T47D (cell line): ENCODE measurements at regions not wholly inside any gene's neighbourhood (a gene's known extent, or its start where the extent isn't known, plus 50 kb on each side); places are given as distances from the start of the nearest gene placed in this dataset.
"Not testable (repeated sequence)": the region's sequence is repeated elsewhere in the genome, so short reads cannot be mapped to it uniquely, and the experiment has no call there.

ENCODE experiments used
- DNase-seq, 2 experiments: peaks; one replicate each; pipeline versions ENCODE4 v3.0.0 to v3.0.0-alpha.2; 2011 to 2012; ENCODE audit warnings: low read depth in 1 of 2, low spot score in 1 of 2
- JUND ChIP-seq: IDR thresholded peaks from 2 replicates; pipeline ENCODE4 v1.6.1; 2012; ENCODE audit warnings: low read depth
- in situ Hi-C: cut with HindIII; loops from 2 replicates; pipeline ENCODE4 v1.10.0; 2016; ENCODE audit warnings: low sequenced_read_pairs, low pct_unique_long_range_greater_than_20kb

DNA sequence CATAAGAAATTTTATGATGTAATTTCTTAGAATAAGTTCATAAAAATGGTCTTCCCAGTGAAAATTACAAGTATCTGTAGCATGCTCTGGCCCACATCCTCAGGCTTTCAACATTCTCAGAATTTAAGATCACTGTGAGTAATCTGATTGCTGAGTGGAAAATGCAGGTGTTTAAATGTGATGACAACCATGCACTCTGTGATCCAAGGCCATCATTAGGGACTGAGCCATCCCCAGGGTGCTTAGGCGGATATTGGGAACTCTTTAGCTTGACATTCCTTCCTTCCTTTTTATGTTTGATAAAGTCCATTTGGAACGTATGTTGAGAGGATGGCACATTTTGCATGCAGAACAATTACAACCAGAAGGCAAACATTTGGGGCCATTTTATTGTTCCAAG lies 95.5 kb downstream of the ARL4C start:
- TF ChIP-seq JUND = no peak
- no peak for DNase-seq
- in situ Hi-C loops = no loop called here

- no peak for DNase-seq
- in situ Hi-C loops = no loop called here
- TF ChIP-seq JUND = no peak
Measured at GRCh38 chr2:234399451-234400246, 97.2 kb downstream of the ARL4C start.

DNA sequence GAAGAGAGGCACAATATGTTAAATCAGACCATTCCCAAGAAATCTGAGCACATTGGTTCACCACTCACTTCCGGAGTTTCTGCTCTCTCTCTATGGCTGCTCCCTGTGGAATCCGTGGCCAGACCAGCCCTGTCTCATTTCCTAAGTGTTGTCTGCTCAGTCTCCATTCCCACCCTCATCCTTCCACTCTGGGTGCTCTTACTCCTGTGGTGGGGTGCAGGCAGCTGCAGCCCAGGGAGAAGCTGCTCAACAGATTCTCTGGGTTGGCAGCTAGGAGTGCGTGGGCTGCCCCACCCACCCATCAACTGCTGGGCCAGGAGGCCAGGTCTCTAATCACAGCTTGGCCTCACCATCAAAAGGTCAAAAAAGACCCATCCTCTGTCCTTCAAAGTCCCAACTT lies 98.3 kb downstream of the ARL4C start:
- no peak for TF ChIP-seq JUND
- DNase-seq = no peak
- in situ Hi-C loops = no loop called here

DNA sequence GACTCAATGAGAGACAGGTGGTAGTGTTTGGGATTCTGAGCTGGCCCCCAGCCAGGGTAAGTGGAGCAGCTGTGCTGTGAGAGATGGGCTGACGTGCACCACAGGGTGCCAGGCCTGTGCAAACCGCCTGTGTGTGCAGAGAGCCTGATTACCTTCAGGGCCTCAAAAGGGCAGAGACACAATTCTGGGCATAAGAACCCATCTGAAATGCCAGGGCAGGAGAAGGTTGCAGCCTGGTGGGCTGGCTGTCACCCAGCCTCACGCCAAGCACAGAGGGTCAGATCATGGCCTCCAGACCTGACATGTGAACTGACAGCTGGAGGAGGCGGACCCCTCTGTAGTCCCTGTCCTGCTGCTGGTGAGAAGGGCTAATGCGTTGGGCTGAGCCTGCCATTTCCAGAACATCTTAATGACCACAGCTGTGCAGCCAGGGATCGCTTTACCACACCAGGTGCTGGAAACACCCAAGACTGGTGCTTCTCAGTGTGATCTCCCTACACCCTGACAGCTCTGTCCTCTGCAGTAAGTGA lies 100.9 kb downstream of the ARL4C start:
- no peak for TF ChIP-seq JUND
- in situ Hi-C loops = no loop called here
- no peak for DNase-seq

DNA sequence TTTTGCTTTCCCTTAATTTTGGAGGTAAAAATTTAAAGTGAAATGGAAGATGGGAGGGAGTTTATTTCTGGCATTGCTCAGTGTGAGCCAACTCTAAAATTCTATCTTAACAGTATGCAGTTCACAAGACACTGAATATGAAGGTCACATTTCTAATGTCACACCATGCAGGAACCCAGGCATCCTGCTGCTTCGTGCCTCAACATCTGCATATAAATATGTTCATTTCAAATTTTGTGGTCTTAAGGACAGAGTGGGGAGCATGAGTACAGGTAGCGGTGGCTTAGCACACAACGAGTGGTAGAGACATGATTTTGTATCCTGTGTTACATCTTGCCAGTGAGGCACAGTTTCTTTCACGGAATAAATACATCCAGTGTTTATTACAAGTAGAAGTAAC lies 102.4 kb downstream of the ARL4C start:
- no peak for TF ChIP-seq JUND
- in situ Hi-C loops = no loop called here
- DNase-seq = no peak

DNA sequence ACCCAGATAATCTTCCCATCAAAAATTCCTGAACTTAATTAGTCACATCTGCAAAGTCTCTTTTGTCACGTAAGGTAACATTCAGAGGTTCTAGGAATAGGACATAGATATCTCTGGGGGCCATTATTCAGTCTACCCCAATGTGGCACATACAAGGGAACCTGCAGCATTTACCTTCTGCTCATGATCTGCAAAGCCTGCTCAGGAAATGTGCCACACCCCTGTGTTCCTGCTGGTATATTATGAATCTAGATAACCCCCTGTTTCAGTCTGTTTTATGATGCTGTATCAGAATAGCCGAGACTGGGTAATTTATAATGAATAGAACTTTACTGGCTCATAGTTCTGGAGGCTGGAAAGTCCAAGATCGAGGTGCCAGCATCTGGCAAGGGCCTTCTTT lies 103.5 kb downstream of the ARL4C start:
- no peak for DNase-seq
- in situ Hi-C loops = no loop called here
- no peak for TF ChIP-seq JUND

GRCh38 chr2:234392041-234392615 lies 104.8 kb downstream of the ARL4C start:
- in situ Hi-C loops = no loop called here
- DNase-seq = no peak
- no peak for TF ChIP-seq JUND

DNA sequence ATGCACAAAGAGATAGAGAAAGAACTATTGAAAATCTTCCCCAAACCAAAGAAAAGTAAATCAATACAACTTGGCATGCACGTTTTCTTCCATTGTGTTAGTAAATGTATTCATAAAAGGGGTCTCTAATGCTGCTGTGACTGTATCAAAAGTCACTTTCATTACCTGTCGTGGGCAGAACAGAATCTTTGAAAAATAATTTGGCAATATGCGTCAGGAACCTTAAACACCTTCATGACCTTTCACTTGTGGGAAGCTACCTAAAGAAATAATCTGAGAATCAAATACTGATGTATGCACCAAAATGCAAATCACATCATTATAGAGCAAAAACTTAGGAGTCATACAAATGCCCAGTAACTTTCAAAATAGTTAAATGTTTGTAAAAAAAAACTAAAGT lies 105.3 kb downstream of the ARL4C start:
- no peak for TF ChIP-seq JUND
- DNase-seq = no peak
- in situ Hi-C loops = no loop called here

- DNase-seq, in situ Hi-C loops: not testable (repeated sequence)
Measured at GRCh38 chr2:234389661-234390060, 107.2 kb downstream of the ARL4C start.

- in situ Hi-C loops = no loop called here
- no peak for TF ChIP-seq JUND
- DNase-seq = no peak
Measured at GRCh38 chr2:234388591-234388990, 108.3 kb downstream of the ARL4C start.

DNA sequence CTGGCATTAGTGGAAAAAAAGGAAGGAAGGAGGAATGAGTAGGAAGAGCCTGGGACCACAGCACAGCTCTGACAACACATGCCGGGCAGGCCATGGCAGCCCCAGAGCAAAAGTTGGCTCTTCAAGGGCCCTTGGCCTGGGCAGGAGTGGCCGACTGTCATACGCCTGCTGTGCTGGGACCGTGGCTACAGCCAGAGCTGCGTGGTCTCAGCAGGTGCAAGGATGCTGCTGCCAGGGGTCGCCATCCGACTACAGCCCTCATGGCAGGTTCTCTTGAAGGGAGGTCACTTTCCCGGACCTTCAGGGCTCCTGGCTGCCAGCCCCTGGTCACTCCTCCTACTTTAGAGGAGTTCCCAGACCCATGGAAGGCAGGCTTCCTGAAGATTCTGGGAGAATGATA lies 109.9 kb downstream of the ARL4C start:
- in situ Hi-C loops = no loop called here
- DNase-seq = no peak
- no peak for TF ChIP-seq JUND

DNA sequence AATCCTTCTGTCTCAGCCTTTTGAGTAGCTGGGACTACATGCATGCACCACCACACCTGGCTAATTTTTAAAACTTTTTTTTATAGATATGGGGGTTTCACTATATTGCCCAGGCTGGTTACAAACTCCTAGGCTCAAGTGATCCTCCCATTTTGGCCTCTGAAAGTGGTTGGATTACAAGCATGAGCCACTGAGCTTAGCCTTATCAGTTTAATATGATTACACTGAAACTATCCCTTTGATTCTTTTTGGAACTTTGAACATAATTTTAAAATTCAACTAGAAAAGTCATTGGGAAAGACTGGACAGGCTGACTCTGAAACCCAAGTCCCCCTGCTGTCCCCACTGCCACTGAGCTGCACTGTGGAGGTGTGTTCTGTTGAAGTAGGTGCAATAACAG lies 114.8 kb downstream of the ARL4C start:
- in situ Hi-C loops = no loop called here
- TF ChIP-seq JUND = no peak
- no peak for DNase-seq

DNA sequence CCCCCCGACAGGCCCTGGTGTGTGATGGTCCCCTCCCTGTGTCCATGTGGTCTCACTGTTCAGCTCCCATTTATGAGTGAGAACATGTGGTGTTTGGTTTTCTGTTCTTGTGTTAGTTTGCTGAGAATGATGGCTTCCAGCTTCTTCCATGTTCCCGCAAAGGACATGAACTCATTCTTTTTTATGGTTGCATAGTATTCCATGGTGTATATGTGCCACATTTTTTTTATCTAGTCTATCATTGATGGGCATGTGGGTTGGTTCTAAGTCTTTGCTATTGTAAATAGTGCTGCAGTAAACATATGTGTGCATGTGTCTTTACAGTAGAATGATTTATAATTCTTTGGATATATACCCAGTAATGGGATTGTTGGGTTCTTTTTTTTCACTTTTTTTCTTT lies 117.9 kb downstream of the ARL4C start:
- in situ Hi-C loops, DNase-seq: not testable (repeated sequence)
